GM12875 (cell line): ENCODE measurements at regions not wholly inside any gene's neighbourhood (a gene's known extent, or its start where the extent isn't known, plus 50 kb on each side); places are given as distances from the start of the nearest gene placed in this dataset.
"Not testable (repeated sequence)": the region's sequence is repeated elsewhere in the genome, so short reads cannot be mapped to it uniquely, and the experiment has no call there.

Experiments used
- H3K4me3 ChIP-seq: one replicate; pipeline ENCODE4 v1.5.1; 2011; ENCODE audit warnings: low read depth, low read length, control low read depth
- CTCF ChIP-seq: IDR thresholded peaks from 2 replicates; pipeline ENCODE4 v1.5.1; 2011; ENCODE audit warnings: low read depth, mild to moderate bottlenecking, control low read depth, inconsistent platforms, low read length, moderate library complexity, borderline replicate concordance; ENCODE audit not compliant: insufficient read depth

GRCh38 chrX:53883196-53883595 lies 161.1 kb downstream of the PHF8 start:
- TF ChIP-seq CTCF: no peak
- no peak overlapping the region for H3K4me3 ChIP-seq

- TF ChIP-seq CTCF: no peak
Measured at GRCh38 chrX:53882331-53882730, 161.9 kb downstream of the PHF8 start.

GRCh38 chrX:53880786-53881185 lies 163.5 kb downstream of the PHF8 start:
- H3K4me3 ChIP-seq: not testable (repeated sequence)

More at GRCh38 chrX:53882331-53882730, 161.9 kb downstream of the PHF8 start:
- H3K4me3 ChIP-seq: no peak overlapping the region

- no peak for TF ChIP-seq CTCF
- H3K4me3 ChIP-seq: no peak overlapping the region
Measured at GRCh38 chrX:53859890-53860289, 173.4 kb upstream of the HUWE1 start.

GRCh38 chrX:53831662-53832635 lies 145.4 kb upstream of the HUWE1 start:
- peak; percentile 41; the same call in 1 of the 2 replicates for TF ChIP-seq CTCF
- H3K4me3 ChIP-seq: no peak overlapping the region

GRCh38 chrX:53824686-53825085 lies 138.2 kb upstream of the HUWE1 start:
- H3K4me3 ChIP-seq: no peak overlapping the region
- no peak for TF ChIP-seq CTCF

GRCh38 chrX:53818115-53818514 lies 131.6 kb upstream of the HUWE1 start:
- not testable (repeated sequence) for H3K4me3 ChIP-seq

GRCh38 chrX:53817548-53817947 lies 131.0 kb upstream of the HUWE1 start:
- H3K4me3 ChIP-seq: no peak overlapping the region
- TF ChIP-seq CTCF: no peak
